ENCODE measurements at regions not wholly inside any gene's neighbourhood (a gene's known extent, or its start where the extent isn't known, plus 50 kb on each side); places are given as distances from the start of the nearest gene placed in this dataset.
"Not testable (repeated sequence)": the region's sequence is repeated elsewhere in the genome, so short reads cannot be mapped to it uniquely, and the experiment has no call there.

DNA sequence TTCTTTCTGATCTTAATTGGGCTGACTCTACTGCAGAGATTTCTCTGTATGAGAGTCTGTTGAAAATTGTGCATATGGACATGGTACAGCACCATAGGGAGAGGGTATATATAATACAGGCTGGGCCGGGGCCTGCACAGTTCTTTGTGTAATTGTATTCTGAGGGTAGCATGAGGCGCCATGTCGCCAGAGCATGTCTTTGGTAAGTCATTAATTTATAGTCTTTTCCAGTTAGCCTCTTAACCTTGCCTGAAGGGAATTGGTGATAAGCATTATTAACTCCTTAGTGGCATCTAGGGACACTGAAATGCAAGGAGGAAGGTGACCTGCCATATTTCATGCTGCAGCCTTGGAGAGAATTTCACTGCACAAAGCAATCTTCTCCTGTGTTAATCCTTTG lies 569.9 kb downstream of the TMTC2 start:
- DNase-seq (ENCODE audit: low read depth) = no peak

GRCh38 chr12:83250866-83251265 lies 564.2 kb downstream of the TMTC2 start:
- DNase-seq (ENCODE audit: low read depth) = no peak

DNA sequence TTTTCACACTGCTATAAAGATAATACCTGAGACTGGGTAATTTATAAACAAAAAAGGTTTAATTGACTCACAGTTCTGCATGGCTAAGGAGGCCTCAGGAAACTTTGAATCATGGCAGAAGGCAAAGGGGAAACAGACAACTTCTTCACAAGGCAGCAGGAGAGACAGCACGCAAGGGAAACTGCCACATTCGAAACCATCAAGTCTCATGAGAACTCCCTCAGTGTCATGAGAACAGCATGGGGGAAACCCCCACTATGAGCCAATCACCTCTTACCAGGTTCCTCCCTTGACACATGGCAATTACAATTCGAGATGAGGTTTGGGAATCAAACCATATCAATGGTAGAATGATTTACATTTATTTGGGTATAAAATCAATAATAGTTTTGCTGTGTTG lies 558.5 kb downstream of the TMTC2 start:
- DNase-seq (ENCODE audit: low read depth) = no peak

GRCh38 chr12:83244001-83244400 lies 557.3 kb downstream of the TMTC2 start:
- DNase-seq (ENCODE audit: low read depth) = no peak

GRCh38 chr12:83233987-83234386 lies 547.3 kb downstream of the TMTC2 start:
- not testable (repeated sequence) for DNase-seq (ENCODE audit: low read depth)

DNA sequence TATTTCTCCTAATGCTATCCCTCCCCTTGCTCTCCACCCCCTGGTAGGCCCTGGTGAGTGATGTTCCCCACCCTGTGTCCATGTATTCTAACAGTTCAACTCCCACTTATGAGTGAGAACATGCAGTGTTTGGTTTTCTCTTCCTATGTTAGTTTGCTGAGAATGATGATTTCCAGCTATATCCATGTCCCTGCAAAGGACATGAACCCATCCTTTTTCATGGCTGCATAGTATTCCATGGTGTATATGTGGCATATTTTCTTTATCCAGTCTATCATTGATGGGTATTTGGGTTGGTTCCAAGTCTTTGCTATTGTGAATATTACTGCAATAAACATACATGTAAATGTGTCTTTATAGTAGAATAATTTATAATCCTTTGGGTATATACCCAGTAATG lies 540.3 kb downstream of the TMTC2 start:
- not testable (repeated sequence) for DNase-seq (ENCODE audit: low read depth)

- DNase-seq (ENCODE audit: low read depth) = no peak
Observed at GRCh38 chr12:83225806-83226205, 539.1 kb downstream of the TMTC2 start.

DNA sequence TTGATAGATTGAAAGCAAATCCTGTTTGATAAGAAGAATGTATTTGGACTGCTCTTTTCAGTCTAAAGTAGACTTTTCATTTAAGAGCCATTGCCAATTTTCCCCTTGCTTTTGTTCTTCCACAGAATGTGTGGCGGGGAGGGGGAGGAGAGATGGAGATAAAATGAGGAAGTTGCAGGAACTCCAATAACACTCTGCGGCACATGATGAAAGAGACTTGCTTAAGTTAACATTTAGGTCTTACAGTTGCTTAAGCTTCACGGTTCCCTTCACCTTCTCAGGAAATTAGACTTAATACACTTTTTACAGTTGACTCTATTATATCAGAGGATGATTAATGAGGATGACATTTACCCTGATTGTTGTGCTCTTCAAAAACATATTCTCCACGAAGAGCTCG lies 537.3 kb downstream of the TMTC2 start:
- DNase-seq (ENCODE audit: low read depth) = no peak

- DNase-seq (ENCODE audit: low read depth) = no peak
Observed at GRCh38 chr12:83220774-83221173, 534.1 kb downstream of the TMTC2 start.

DNA sequence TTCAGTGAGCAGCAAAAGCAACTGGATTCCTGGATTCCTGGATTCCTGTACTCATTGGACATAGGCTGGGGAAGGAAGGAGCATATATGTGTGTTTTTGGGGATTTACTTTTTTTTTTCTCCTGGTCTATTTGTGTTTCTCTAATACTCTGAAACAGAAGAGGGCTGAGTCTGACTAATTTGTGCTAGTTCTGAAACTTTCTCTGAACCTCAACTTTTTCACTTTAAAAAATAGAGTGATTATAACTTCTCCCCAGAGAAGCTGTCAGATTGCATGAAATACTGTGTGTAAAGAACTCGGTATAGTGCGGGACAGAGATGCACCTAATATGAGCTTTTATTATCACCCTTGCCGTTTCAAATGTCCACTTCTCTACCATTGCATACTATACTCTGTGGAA lies 529.5 kb downstream of the TMTC2 start:
- DNase-seq (ENCODE audit: low read depth) = no peak

DNA sequence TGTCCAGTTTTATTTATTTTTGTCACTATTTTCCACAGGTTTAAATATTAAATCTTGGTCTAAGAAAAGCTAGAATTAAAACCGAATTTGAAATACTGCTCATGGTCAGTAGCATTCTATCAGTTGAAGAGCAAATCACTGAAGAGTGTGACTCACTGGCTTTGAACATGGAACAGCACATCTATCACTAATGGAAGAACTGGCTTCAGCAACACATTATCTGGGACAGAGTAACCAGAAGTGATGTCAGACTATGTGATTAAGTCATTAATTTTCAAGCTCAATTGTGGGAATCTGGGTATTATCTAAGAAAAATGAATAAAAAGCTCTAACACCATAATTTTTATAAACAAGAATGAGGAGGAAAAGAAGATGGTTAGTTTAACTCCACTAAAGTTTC lies 527.5 kb downstream of the TMTC2 start:
- DNase-seq (ENCODE audit: low read depth) = no peak

DNA sequence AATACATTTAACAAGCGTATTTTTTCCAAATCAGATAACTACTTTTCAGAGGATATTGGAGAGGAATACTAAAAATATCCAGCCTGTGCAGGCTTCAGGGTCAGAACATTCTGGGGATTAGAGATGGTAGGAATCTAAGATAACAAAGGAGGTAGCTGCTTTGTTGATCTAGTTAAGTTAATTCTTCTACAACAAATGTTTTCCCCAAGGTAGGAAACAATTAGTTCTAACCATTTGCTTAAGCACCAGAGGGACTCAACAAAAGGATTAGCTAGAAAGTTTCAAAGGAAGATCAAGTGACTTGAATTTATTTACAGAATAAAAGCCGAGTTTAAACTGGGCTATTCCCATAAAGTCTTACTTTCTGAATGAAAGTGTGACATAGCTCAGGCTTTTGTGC lies 524.2 kb downstream of the TMTC2 start:
- DNase-seq (ENCODE audit: low read depth) = no peak

- DNase-seq (ENCODE audit: low read depth) = no peak
Observed at GRCh38 chr12:83199069-83199468, 512.4 kb downstream of the TMTC2 start.

- DNase-seq (ENCODE audit: low read depth) = no peak
Observed at GRCh38 chr12:83198291-83199015, 511.7 kb downstream of the TMTC2 start.

DNA sequence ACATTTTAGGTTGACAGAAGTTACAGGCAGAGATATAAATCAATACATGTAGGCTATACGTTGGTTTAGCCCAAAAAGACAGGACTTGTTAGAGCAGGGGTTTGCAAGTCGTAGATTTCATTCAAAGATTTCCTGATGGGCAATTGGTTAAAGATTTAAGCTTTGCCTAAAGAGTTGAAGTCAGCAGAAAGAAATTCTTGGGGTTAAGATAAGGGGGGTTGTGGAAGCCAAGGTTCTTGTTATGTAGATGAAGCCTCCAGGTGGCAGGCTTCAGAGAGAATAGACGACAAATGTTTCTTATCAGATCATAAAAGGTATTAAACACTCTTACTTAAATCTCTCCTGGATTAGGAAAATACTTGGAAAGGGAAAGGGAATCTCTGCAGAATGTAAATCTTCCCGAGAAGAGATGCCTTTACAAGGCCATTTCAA lies 510.8 kb downstream of the TMTC2 start:
- DNase-seq (ENCODE audit: low read depth) = no peak

GRCh38 chr12:83196694-83197350 lies 510.1 kb downstream of the TMTC2 start:
- no peak for DNase-seq (ENCODE audit: low read depth)

GRCh38 chr12:83190631-83191390 lies 504.1 kb downstream of the TMTC2 start:
- DNase-seq (ENCODE audit: low read depth) = no peak

GRCh38 chr12:83186419-83186818 lies 499.7 kb downstream of the TMTC2 start:
- DNase-seq (ENCODE audit: low read depth) = no peak

GRCh38 chr12:83185241-83185640 lies 498.5 kb downstream of the TMTC2 start:
- DNase-seq (ENCODE audit: low read depth) = no peak
